ENCODE measurements at regions not wholly inside any gene's neighbourhood (a gene's known extent, or its start where the extent isn't known, plus 50 kb on each side); places are given as distances from the start of the nearest gene placed in this dataset.

DNA sequence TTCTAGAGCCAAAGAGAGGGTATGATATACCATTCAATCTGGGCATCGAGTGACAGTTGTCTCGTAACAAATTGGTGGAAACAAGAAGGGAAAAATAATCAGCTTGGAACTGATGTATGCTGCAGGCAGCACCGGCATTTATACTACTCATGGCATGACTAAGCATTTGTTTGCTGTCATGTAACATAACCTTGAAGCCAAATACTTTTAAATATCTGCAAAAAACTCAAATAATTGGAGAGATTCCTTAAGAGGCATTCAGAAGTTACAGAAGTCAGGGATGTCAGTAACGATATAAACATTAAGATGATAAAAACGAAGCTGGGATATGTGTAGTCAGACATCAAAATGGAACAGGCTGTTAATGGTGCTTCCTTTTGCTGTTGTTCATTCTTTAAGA is 157.3 kb upstream of the MMADHC start:
- ChIA-PET CTCF (no interaction called here), RAD21 (ENCODE audit: low non-redundant PET in 1 of 2, low total read pairs in 2 of 2, uncharacterized antibody in 2 of 2, unreplicated experiment in 2 of 2) (no interaction called here), POLR2A (no interaction called here)
- H3K4me2 ChIP-seq (ENCODE audit: low read length): no peak overlapping the region
- no peaks in the 10 kb centered on the region; a peak in 1 of 4 replicates for H3K4me1 ChIP-seq (ENCODE audit: control insufficient read depth in 1 of 2, insufficient read depth in 2 of 2, low read length in 2 of 2)
- no peak for DNase-seq (ENCODE audit: low read depth, low spot score)
- H3K27ac ChIP-seq (ENCODE audit: low read depth, low read length): no peak overlapping the region
- H3K4me3 ChIP-seq (replicated peaks in 1 of 2; ENCODE audit: low read depth in 1 of 2, low read length in 2 of 2): no peak overlapping the region
- TF ChIP-seq TCF7L2 (IDR thresholded peaks at IDR 0.05; ENCODE audit: borderline replicate concordance, extremely low read depth, insufficient read depth, insufficient read length): no peak
- no peak for TF ChIP-seq EZH2 (IDR thresholded peaks at IDR 0.05)
- TF ChIP-seq ZFX (IDR thresholded peaks at IDR 0.05): no peak
- BruUV-seq (replicated peaks): no TSS peak
- H3K79me2 ChIP-seq (ENCODE audit: insufficient read depth, low read length): no peaks in the 10 kb centered on the region
- no peaks in the 10 kb centered on the region for H3K27me3 ChIP-seq (ENCODE audit: insufficient read depth, low read length)
- no peaks in the 10 kb centered on the region for H3K36me3 ChIP-seq (ENCODE audit: control insufficient read depth in 1 of 2, insufficient read depth in 2 of 2, low read length in 2 of 2)
- ATAC-seq: no peak
- no peak overlapping the region for H3K9ac ChIP-seq (ENCODE audit: low read length)
- intact Hi-C loops (cut with micrococcal nuclease): no loop called here
- no peaks in the 10 kb centered on the region for H3K9me2 ChIP-seq (ENCODE audit: insufficient read depth)
- no peaks in the 10 kb centered on the region for H4K20me1 ChIP-seq (ENCODE audit: insufficient read depth)
- H3K9me3 ChIP-seq (ENCODE audit: control insufficient read depth in 1 of 2, insufficient read depth in 1 of 2, low read depth in 1 of 2, low read length in 2 of 2): no peaks in the 10 kb centered on the region
- H2AFZ ChIP-seq (ENCODE audit: low read depth, low read length, poor library complexity, severe bottlenecking): peak overlapping the region; percentile 62

DNA sequence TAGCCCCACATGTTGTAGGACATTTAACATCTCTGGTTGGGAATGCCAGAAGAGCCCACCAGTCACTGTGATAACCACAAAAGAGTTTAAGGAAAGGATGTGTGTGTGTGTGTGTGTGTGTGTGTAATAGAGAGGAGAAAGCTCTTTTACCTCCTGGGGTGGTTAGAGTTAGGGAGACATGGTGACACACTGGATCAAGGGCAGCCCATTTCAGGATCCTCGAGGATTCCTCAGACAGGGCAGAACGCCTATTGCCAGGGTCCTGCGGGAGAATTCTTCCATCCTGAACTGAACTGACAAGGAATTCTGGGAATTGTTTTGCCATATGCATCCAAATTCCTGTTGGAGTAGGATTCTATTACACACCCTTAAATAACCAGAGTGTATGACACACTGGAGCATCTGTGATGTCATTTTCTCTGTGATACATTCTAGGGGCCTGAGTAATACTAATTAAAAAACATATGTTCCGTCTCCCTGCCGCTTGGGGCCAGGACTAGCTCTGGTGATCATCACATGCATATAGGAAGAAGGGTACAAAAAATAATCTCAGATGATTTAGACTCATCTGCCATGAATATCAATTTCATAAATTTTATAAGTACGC is 156.4 kb upstream of the MMADHC start:
- intact Hi-C loops (cut with micrococcal nuclease): no loop called here
- POLR2A ChIA-PET: no interaction called here
- Histone ChIP-seq H3K27ac (ENCODE audit: low read depth, low read length) (no peak overlapping the region), H4K20me1 (ENCODE audit: insufficient read depth) (no peaks in the 10 kb centered on the region), H3K36me3 (ENCODE audit: control insufficient read depth in 1 of 2, insufficient read depth in 2 of 2, low read length in 2 of 2) (no peaks in the 10 kb centered on the region), H3K79me2 (ENCODE audit: insufficient read depth, low read length) (no peaks in the 10 kb centered on the region), H3K4me3 (replicated peaks in 1 of 2; ENCODE audit: low read depth in 1 of 2, low read length in 2 of 2) (no peak overlapping the region), H3K4me2 (ENCODE audit: low read length) (no peak overlapping the region), H3K9me2 (ENCODE audit: insufficient read depth) (no peaks in the 10 kb centered on the region), H3K4me1 (ENCODE audit: control insufficient read depth in 1 of 2, insufficient read depth in 2 of 2, low read length in 2 of 2) (no peaks in the 10 kb centered on the region; a peak in 1 of 4 replicates), H3K9ac (ENCODE audit: low read length) (no peak overlapping the region), H3K9me3 (ENCODE audit: control insufficient read depth in 1 of 2, insufficient read depth in 1 of 2, low read depth in 1 of 2, low read length in 2 of 2) (no peaks in the 10 kb centered on the region), H3K27me3 (ENCODE audit: insufficient read depth, low read length) (no peaks in the 10 kb centered on the region), H2AFZ (ENCODE audit: low read depth, low read length, poor library complexity, severe bottlenecking) (no peak overlapping the region)
- RAD21 ChIA-PET (ENCODE audit: low non-redundant PET in 1 of 2, low total read pairs in 2 of 2, uncharacterized antibody in 2 of 2, unreplicated experiment in 2 of 2): no interaction called here
- BruUV-seq (replicated peaks): no TSS peak
- DNase-seq (ENCODE audit: low read depth, low spot score): no peak
- CTCF ChIA-PET: no interaction called here
- no peak for ATAC-seq
- TF ChIP-seq EZH2phosphoT487 (IDR thresholded peaks at IDR 0.05; ENCODE audit: borderline replicate concordance) (no peak), REST (IDR thresholded peaks at IDR 0.05; ENCODE audit: low read depth) (no peak)
